Fibroblast of skin of right quadriceps (primary cell): ENCODE measurements at regions not wholly inside any gene's neighbourhood (a gene's known extent, or its start where the extent isn't known, plus 50 kb on each side); places are given as distances from the start of the nearest gene placed in this dataset.

Source experiments
- DNase-seq: peaks from one replicate; pipeline ENCODE4 v3.0.0-alpha.2; 2013

- DNase-seq: no peak
Measured at GRCh38 chr2:126518196-126518595, 137.8 kb upstream of the GYPC start.

GRCh38 chr2:126527836-126528490 is 128.0 kb upstream of the GYPC start:
- peak; percentile 24 for DNase-seq

- DNase-seq: no peak
Measured at GRCh38 chr2:126531029-126531428, 124.9 kb upstream of the GYPC start.

- no peak for DNase-seq
Measured at GRCh38 chr2:126534478-126534877, 121.5 kb upstream of the GYPC start.

GRCh38 chr2:126535408-126535807 is 120.5 kb upstream of the GYPC start:
- no peak for DNase-seq

- no peak for DNase-seq
Measured at GRCh38 chr2:126536605-126537200, 119.3 kb upstream of the GYPC start.

- DNase-seq: no peak
Measured at GRCh38 chr2:126539101-126539500, 116.9 kb upstream of the GYPC start.

- DNase-seq: no peak
Measured at GRCh38 chr2:126542247-126542646, 113.7 kb upstream of the GYPC start.

GRCh38 chr2:126543081-126543480 is 112.9 kb upstream of the GYPC start:
- DNase-seq: no peak

- DNase-seq: no peak
Measured at GRCh38 chr2:126558029-126558428, 97.9 kb upstream of the GYPC start.

- DNase-seq: no peak
Measured at GRCh38 chr2:126568734-126569133, 87.2 kb upstream of the GYPC start.

- no peak for DNase-seq
Measured at GRCh38 chr2:126571403-126571802, 84.6 kb upstream of the GYPC start.

- DNase-seq: no peak
Measured at GRCh38 chr2:126575631-126576030, 80.3 kb upstream of the GYPC start.

GRCh38 chr2:126579868-126580267 is 76.1 kb upstream of the GYPC start:
- no peak for DNase-seq

GRCh38 chr2:126586317-126586716 is 69.6 kb upstream of the GYPC start:
- DNase-seq: no peak

- no peak for DNase-seq
Measured at GRCh38 chr2:126599062-126599461, 56.9 kb upstream of the GYPC start.

- DNase-seq: no peak
Measured at GRCh38 chr2:126600742-126601141, 55.2 kb upstream of the GYPC start.

- DNase-seq: no peak
Measured at GRCh38 chr2:126602334-126602733, 53.6 kb upstream of the GYPC start.
